WTC11 (cell line): ENCODE measurements at regions not wholly inside any gene's neighbourhood (a gene's known extent, or its start where the extent isn't known, plus 50 kb on each side); places are given as distances from the start of the nearest gene placed in this dataset.
"Not testable (repeated sequence)": the region's sequence is repeated elsewhere in the genome, so short reads cannot be mapped to it uniquely, and the experiment has no call there.

Experiments used
- ATAC-seq: fragments of 200-7000 bp; cut with Tn5 transposase; 2 replicates; pipeline ENCODE4 v1.10.0; 2021; ENCODE audit warnings: mild to moderate bottlenecking, moderate library complexity
- CTCF ChIA-PET: fragments of 300-600 bp; sonication (Branson Sonifier 250); formaldehyde crosslinking; loops from one replicate; lab custom pipeline; 2021; ENCODE audit warnings: antibody characterized with exemption; lab: Charles Lee
- POLR2A ChIA-PET: fragments of 350-600 bp; sonication (Branson Sonifier 250); formaldehyde crosslinking; loops from one replicate; lab custom pipeline; 2021; ENCODE audit warnings: antibody characterized with exemption; lab: Charles Lee
- DNase-seq: peaks from one replicate; pipeline ENCODE4 v3.0.0; 2021; ENCODE audit warnings: low spot score
- H3K27ac Mint-ChIP-seq: 2 replicates; pipeline ENCODE4 v1.8.0; 2021; ENCODE audit warnings: mixed read lengths
- H3K27me3 Mint-ChIP-seq: 2 replicates; pipeline ENCODE4 v1.8.0; 2021; ENCODE audit warnings: low read depth, mild to moderate bottlenecking, moderate library complexity, mixed read lengths
- H3K36me3 Mint-ChIP-seq: 2 replicates; pipeline ENCODE4 v1.8.0; 2021; ENCODE audit warnings: mixed read lengths
- H3K4me1 Mint-ChIP-seq: 2 replicates; pipeline ENCODE4 v1.8.0; 2022; ENCODE audit warnings: mixed read lengths
- H3K4me3 Mint-ChIP-seq: 2 replicates; pipeline ENCODE4 v1.8.0; 2021; ENCODE audit warnings: mild to moderate bottlenecking, moderate library complexity, mixed read lengths
- H3K9me3 Mint-ChIP-seq: 2 replicates; pipeline ENCODE4 v1.8.0; 2021; ENCODE audit warnings: mixed read lengths
- AR ChIP-seq: fragments of 250-450 bp; sonication (Bioruptor Pico); IDR thresholded peaks from 2 replicates; pipeline ENCODE4 v1.9.0; 2021; ENCODE audit warnings: mild to moderate bottlenecking
- ARID4B ChIP-seq: sonication (generic); formaldehyde crosslinking; IDR thresholded peaks from 2 replicates; pipeline ENCODE4 v1.8.0; 2023; ENCODE audit warnings: missing genetic modification reagents, mild to moderate bottlenecking, borderline replicate concordance
- CTCF ChIP-seq: fragments of 200-600 bp; IDR thresholded peaks from 2 replicates; pipeline ENCODE4 v1.8.0; 2022; ENCODE audit warnings: antibody characterized with exemption
- E2F1 ChIP-seq: sonication (generic); formaldehyde crosslinking; IDR thresholded peaks from 2 replicates; pipeline ENCODE4 v1.8.0; 2022; ENCODE audit warnings: mild to moderate bottlenecking, missing genetic modification reagents
- ESRRA ChIP-seq: sonication (generic); formaldehyde crosslinking; IDR thresholded peaks from 2 replicates; pipeline ENCODE4 v1.8.1; 2022; ENCODE audit warnings: mild to moderate bottlenecking, missing genetic modification reagents, borderline replicate concordance
- HMGA2 ChIP-seq: fragments of 250-450 bp; sonication (Bioruptor Pico); IDR thresholded peaks from 2 replicates; pipeline ENCODE4 v1.4.0; 2021; ENCODE audit warnings: mild to moderate bottlenecking, moderate library complexity
- KAT7 ChIP-seq: sonication (generic); formaldehyde crosslinking; IDR thresholded peaks from 2 replicates; pipeline ENCODE4 v1.8.1; 2023; ENCODE audit warnings: missing genetic modification reagents, mild to moderate bottlenecking, borderline replicate concordance
- NFYB ChIP-seq: sonication (generic); formaldehyde crosslinking; conservative IDR thresholded peaks from 2 replicates; pipeline ENCODE4 v1.8.0; 2022; ENCODE audit warnings: low read depth, missing genetic modification reagents
- RELA ChIP-seq: sonication (generic); formaldehyde crosslinking; IDR thresholded peaks from 2 replicates; pipeline ENCODE4 v1.8.1; 2022; ENCODE audit warnings: missing genetic modification reagents, mild to moderate bottlenecking, borderline replicate concordance
- SOX15 ChIP-seq: fragments of 250-450 bp; sonication (Bioruptor Pico); IDR thresholded peaks from 2 replicates; pipeline ENCODE4 v1.9.0; 2021; ENCODE audit warnings: mild to moderate bottlenecking
- TEAD1 ChIP-seq: sonication (generic); formaldehyde crosslinking; IDR thresholded peaks from 2 replicates; pipeline ENCODE4 v1.8.0; 2022; ENCODE audit warnings: mild to moderate bottlenecking, missing genetic modification reagents
- USF1 ChIP-seq: sonication (generic); formaldehyde crosslinking; IDR thresholded peaks from 2 replicates; pipeline ENCODE4 v1.8.0; 2022; ENCODE audit warnings: mild to moderate bottlenecking, missing genetic modification reagents
- ZBTB21 ChIP-seq: sonication (generic); formaldehyde crosslinking; IDR thresholded peaks from 2 replicates; pipeline ENCODE4 v1.8.1; 2023; ENCODE audit warnings: mild to moderate bottlenecking, missing genetic modification reagents, borderline replicate concordance
- ZNF425 ChIP-seq: fragments of 250-450 bp; sonication (Bioruptor Pico); conservative IDR thresholded peaks from 2 replicates; pipeline ENCODE4 v1.9.0; 2021; ENCODE audit warnings: mild to moderate bottlenecking
- ZNF512 ChIP-seq: sonication (generic); formaldehyde crosslinking; IDR thresholded peaks from 2 replicates; pipeline ENCODE4 v1.8.1; 2022; ENCODE audit warnings: missing genetic modification reagents, borderline replicate concordance
- ZSCAN18 ChIP-seq: fragments of 250-450 bp; sonication (Bioruptor Pico); IDR thresholded peaks from 2 replicates; pipeline ENCODE4 v2.1.2; 2022; ENCODE audit warnings: mild to moderate bottlenecking, moderate library complexity

GRCh38 chr14:89468566-89468965 lies 51.5 kb upstream of the FOXN3 start:
- DNase-seq: no peak
- Mint-ChIP-seq H3K4me1 (peaks cover 28% of the 10 kb centered on the region), H3K27me3 (no peaks in the 10 kb centered on the region), H3K9me3 (peaks cover 3% of the 10 kb centered on the region; the same call in 1 of the 2 replicates), H3K36me3 (peaks cover 22% of the 10 kb centered on the region)
- CTCF ChIA-PET: no interaction called here
- TF ChIP-seq TEAD1 (CRISPR knock-in tag) (no peak), ARID4B (CRISPR knock-in tag) (no peak), ZNF512 (CRISPR knock-in tag) (no peak), HMGA2 (CRISPR knock-in tag) (no peak), ZSCAN18 (CRISPR knock-in tag) (no peak), NFYB (no peak), ZBTB21 (CRISPR knock-in tag) (no peak), USF1 (CRISPR knock-in tag) (no peak), SOX15 (CRISPR knock-in tag) (no peak), KAT7 (CRISPR knock-in tag) (no peak), CTCF (no peak), RELA (CRISPR knock-in tag) (no peak), ZNF425 (CRISPR knock-in tag) (no peak), AR (CRISPR knock-in tag) (no peak), ESRRA (no peak), E2F1 (CRISPR knock-in tag) (no peak)
- TF ChIP-seq, all 79 proteins: peak for 0
- no peak for ATAC-seq
- Mint-ChIP-seq H3K27ac (no peak overlapping the region), H3K4me3 (no peak overlapping the region)
- POLR2A ChIA-PET: no interaction called here

GRCh38 chr14:89468030-89468429 lies 51.0 kb upstream of the FOXN3 start:
- H3K27ac Mint-ChIP-seq, H3K4me3 Mint-ChIP-seq, H3K9me3 Mint-ChIP-seq, DNase-seq, H3K27me3 Mint-ChIP-seq, ATAC-seq, POLR2A ChIA-PET: not testable (repeated sequence)
- peaks cover 31% of the 10 kb centered on the region for H3K4me1 Mint-ChIP-seq
- CTCF ChIA-PET: interaction anchor here (0.8 kb wide), 1 partner anchor 441 kb away, joined by 4 read pairs; no protein-coding TSS in a partner anchor
- peaks cover 18% of the 10 kb centered on the region for H3K36me3 Mint-ChIP-seq
